Cardiac muscle cell (in vitro differentiated cells and primary cell): ENCODE measurements at regions not wholly inside any gene's neighbourhood (a gene's known extent, or its start where the extent isn't known, plus 50 kb on each side); places are given as distances from the start of the nearest gene placed in this dataset.

Experiments
- DNase-seq, 2 donors: peaks; one replicate each; pipeline versions ENCODE4 v3.0.0 to v3.0.0-alpha.2; 2010 to 2017; ENCODE audit warnings: low read depth in 1 of 2, low spot score in 1 of 2
- H3K27ac ChIP-seq: fragments of 200-600 bp; sonication (generic); 2 replicates; pipeline ENCODE4 v1.5.1; 2016
- H3K27me3 ChIP-seq: fragments of 200-600 bp; sonication (generic); 2 replicates; pipeline ENCODE4 v1.6.0; 2016; ENCODE audit warnings: control low read depth
- H3K36me3 ChIP-seq: fragments of 200-600 bp; sonication (generic); 2 replicates; pipeline ENCODE4 v1.5.1; 2016; ENCODE audit warnings: control low read depth
- H3K4me1 ChIP-seq: fragments of 200-600 bp; sonication (generic); 2 replicates; pipeline ENCODE4 v1.8.1; 2017; ENCODE audit warnings: low read depth, mild to moderate bottlenecking, mixed run types
- H3K4me3 ChIP-seq: fragments of 200-600 bp; sonication (generic); 2 replicates; pipeline ENCODE4 v1.5.1; 2016; ENCODE audit warnings: mild to moderate bottlenecking
- H3K9me3 ChIP-seq: fragments of 200-600 bp; sonication (generic); 2 replicates; pipeline ENCODE4 v1.5.1; 2017; ENCODE audit warnings: low read depth, mild to moderate bottlenecking, control low read depth
- CTCF ChIP-seq: IDR thresholded peaks from 2 replicates; pipeline ENCODE4 v1.5.1; 2012; ENCODE audit warnings: low read depth, mild to moderate bottlenecking, low read length

GRCh38 chr4:71188156-71188640 lies 150.6 kb upstream of the SLC4A4 start:
- TF ChIP-seq CTCF = peak; percentile 6
- Histone ChIP-seq H3K4me3 (peak overlapping the region; percentile 82), H3K9me3 (no peaks in the 10 kb centered on the region), H3K4me1 (peaks cover 4% of the 10 kb centered on the region), H3K27me3 (peaks cover 10% of the 10 kb centered on the region), H3K27ac (no peak overlapping the region), H3K36me3 (no peaks in the 10 kb centered on the region)
- DNase-seq = peak in 1 of 2 donors; percentile 53

- Histone ChIP-seq H3K27ac (no peak overlapping the region), H3K4me3 (no peak overlapping the region), H3K9me3 (no peaks in the 10 kb centered on the region), H3K36me3 (no peaks in the 10 kb centered on the region), H3K4me1 (peaks cover 4% of the 10 kb centered on the region), H3K27me3 (peaks cover 10% of the 10 kb centered on the region)
- TF ChIP-seq CTCF = no peak
- no peak for DNase-seq
Observed at GRCh38 chr4:71188951-71189350, 149.9 kb upstream of the SLC4A4 start.

- Histone ChIP-seq H3K27me3 (peaks cover 9% of the 10 kb centered on the region), H3K36me3 (no peaks in the 10 kb centered on the region), H3K4me1 (peaks cover 4% of the 10 kb centered on the region), H3K27ac (no peak overlapping the region), H3K9me3 (no peaks in the 10 kb centered on the region), H3K4me3 (no peak overlapping the region)
- peak in 1 of 2 donors; percentile 42 for DNase-seq
- peak; percentile 3 for TF ChIP-seq CTCF
Observed at GRCh38 chr4:71189471-71189870, 149.3 kb upstream of the SLC4A4 start.

- H3K9me3 ChIP-seq = no peaks in the 10 kb centered on the region
- no peaks in the 10 kb centered on the region for H3K36me3 ChIP-seq
- H3K27ac ChIP-seq = no peak overlapping the region
- no peaks in the 10 kb centered on the region for H3K27me3 ChIP-seq
- TF ChIP-seq CTCF = no peak
- no peak for DNase-seq
- peaks cover 18% of the 10 kb centered on the region for H3K4me1 ChIP-seq
- H3K4me3 ChIP-seq = no peak overlapping the region
Observed at GRCh38 chr4:71194454-71194853, 144.4 kb upstream of the SLC4A4 start.

- Histone ChIP-seq H3K36me3 (no peaks in the 10 kb centered on the region), H3K27me3 (no peaks in the 10 kb centered on the region), H3K27ac (peak overlapping the region; percentile 23), H3K9me3 (no peaks in the 10 kb centered on the region), H3K4me3 (no peak overlapping the region), H3K4me1 (peaks cover 18% of the 10 kb centered on the region)
- no peak for TF ChIP-seq CTCF
- DNase-seq = peak; percentile 51 to 52
Observed at GRCh38 chr4:71195924-71196323, 142.9 kb upstream of the SLC4A4 start.

GRCh38 chr4:71198958-71199357 lies 139.9 kb upstream of the SLC4A4 start:
- no peak overlapping the region for H3K4me3 ChIP-seq
- peaks cover 30% of the 10 kb centered on the region for H3K4me1 ChIP-seq
- no peak for TF ChIP-seq CTCF
- no peaks in the 10 kb centered on the region for H3K9me3 ChIP-seq
- no peaks in the 10 kb centered on the region for H3K27me3 ChIP-seq
- H3K27ac ChIP-seq = peak overlapping the region; percentile 3
- H3K36me3 ChIP-seq = no peaks in the 10 kb centered on the region
- no peak for DNase-seq
